Skin epidermis (tissue), 12 donors: ENCODE measurements at regions not wholly inside any gene's neighbourhood (a gene's known extent, or its start where the extent isn't known, plus 50 kb on each side); places are given as distances from the start of the nearest gene placed in this dataset.

Experiments used
- H3K27ac ChIP-seq, 21 experiments: fragments of 200-600 bp; sonication (generic) in 11 of 21; one replicate each; pipeline ENCODE4 v1.5.0; 2020; ENCODE audit warnings: mild to moderate bottlenecking in 3 of 21, inconsistent platforms in 2 of 21, moderate library complexity in 2 of 21
- H3K4me3 ChIP-seq, 7 experiments: fragments of 200-600 bp; sonication (generic) in 2 of 7; one replicate each; pipeline ENCODE4 v1.5.0; 2020; ENCODE audit warnings: inconsistent platforms in 2 of 7, mild to moderate bottlenecking in 2 of 7, moderate library complexity in 1 of 7

DNA sequence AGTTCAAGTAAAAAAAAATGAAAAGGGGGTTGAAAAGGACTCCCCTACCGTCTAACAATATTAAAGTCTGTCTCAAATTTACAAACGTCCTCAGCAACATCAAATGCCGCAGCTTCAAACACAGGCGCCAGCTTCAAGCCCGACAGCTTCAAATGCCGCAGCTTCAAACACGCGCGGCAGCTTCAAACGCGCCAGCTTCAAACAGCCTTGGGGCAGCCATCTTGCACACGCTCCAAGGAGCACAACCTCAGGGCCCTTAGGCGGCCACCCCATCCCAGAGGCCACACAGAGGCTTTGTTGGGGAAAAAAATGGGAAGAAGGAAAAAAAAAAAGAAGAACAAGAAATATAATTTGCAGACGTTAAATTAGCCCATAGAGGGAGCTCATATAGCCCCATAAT is 244.4 kb upstream of the VRK2 start:
- no peak overlapping the region for H3K4me3 ChIP-seq
- H3K27ac ChIP-seq = no peak overlapping the region

DNA sequence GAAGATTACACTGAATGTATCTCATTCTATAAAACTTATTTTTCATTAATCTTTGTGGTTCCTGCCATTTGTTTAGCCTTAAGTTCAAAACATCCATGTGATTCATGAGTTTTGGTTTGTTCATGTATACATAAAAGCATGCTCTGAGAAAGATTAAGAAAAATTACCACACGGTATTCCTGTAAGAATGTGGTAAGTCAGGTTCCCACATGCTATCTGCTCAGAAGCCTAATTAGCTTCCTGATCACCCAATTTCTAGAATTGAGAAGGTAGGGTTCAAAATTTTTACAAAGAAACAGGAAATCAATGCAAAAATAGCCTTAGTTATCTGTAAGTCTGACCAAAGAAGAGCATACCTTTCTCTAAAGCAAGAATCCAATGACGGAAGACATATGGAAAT is 241.6 kb upstream of the VRK2 start:
- H3K4me3 ChIP-seq = no peak overlapping the region
- H3K27ac ChIP-seq = no peak overlapping the region

DNA sequence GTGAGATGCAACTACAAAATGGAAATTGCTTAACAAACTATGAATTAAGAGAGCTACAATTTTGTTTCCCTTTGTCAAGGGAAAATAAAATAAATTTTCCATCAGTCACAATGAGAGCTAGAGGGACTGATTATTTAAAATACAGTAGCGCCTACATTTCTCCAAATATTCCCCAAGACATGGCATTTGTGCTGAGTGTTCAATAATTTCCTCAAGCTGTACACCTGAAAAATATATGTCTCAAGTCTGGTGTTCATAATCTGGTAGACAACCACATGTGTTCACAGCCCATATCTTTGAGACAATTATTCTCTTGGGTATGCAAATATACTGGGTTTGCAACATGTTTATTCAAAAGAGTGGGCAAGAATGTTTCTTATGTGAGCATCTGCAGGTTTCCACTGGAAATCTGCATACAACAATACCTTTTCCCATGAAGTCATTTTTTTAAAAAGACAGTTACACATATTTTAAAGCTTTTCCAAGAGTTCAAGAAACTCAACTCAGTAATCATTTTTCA is 240.1 kb upstream of the VRK2 start:
- Histone ChIP-seq H3K27ac (no peak overlapping the region), H3K4me3 (no peak overlapping the region)

DNA sequence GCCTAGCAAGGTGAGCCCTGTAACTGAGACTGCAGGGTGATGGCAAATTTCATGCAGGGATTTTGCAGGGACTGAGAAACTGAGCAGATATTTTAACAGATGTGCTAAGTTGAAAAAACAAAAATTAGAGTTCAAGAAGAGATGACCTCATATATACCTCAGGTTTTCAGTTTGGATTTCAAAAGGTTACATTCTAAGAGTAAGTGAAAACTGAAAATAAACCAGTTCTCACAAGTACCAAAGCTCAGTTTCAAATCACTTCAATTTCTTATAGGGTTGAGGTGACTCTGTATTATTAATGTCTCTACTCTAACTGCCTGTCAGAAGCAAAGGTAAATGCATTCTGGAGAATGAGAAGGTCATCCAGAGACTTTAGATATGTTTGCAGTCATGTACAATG is 237.4 kb upstream of the VRK2 start:
- Histone ChIP-seq H3K27ac (no peak overlapping the region), H3K4me3 (no peak overlapping the region)

DNA sequence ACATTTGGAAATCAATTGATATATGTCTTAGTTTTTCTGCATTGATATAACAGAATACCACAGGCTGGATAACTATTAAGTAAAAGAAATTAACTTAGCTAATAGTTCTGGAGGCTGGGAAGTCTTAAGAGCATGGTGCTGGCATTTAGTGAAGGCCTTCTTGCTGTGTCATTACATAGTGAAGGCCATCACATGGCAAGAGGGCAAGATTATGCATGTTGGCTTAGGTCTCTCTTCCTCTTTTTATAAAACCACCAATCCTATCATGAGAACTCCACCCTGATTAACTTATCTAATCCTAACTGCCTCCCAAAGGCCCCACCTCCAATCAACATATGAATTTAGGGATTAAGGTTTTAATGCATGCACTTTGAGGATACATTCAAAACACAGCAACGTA is 225.5 kb upstream of the VRK2 start:
- H3K27ac ChIP-seq = no peak overlapping the region
- H3K4me3 ChIP-seq = no peak overlapping the region

DNA sequence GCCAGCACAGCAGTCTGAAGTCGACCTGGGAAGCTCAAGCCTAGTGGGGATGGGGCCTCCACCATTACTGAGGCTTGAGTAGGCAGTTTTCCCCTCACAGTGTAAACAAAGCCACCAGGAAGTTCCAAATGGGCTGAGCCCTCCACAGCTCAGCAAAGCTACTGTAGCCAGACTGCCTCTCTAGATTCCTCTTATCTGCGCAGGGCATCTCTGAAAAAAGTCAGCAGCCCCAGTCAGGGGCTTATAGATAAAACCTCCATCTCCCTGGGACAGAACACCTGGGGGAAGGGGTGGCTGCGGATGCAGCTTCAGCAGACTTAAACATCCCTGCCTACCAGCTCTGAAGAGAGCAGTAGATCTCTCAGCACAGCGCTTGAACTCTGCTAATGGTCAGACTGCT is 218.4 kb upstream of the VRK2 start:
- no peak overlapping the region for H3K27ac ChIP-seq

DNA sequence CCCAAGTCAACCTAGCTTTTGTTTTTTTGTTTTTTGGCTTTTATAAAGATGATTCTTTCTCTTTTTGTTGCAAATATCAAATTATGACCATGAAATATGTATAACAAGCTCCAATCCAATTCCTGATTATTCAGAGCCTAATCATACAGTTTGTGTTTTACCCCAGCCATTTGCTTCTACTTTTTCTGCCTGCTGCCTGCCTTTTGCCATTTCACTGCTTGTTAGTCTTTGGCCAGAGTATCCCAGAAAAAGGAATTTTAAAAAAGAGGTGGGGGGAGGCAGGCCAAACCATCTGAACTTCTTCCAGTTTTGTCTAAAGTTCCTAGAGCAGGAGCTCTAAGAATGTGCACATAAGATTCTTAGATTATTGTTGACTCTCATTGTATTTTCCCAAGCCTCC is 211.9 kb upstream of the VRK2 start:
- no peak overlapping the region for H3K4me3 ChIP-seq
- H3K27ac ChIP-seq = no peak overlapping the region

More for the DNA sequence above, 218.4 kb upstream of the VRK2 start:
- H3K4me3 ChIP-seq = no peak overlapping the region

DNA sequence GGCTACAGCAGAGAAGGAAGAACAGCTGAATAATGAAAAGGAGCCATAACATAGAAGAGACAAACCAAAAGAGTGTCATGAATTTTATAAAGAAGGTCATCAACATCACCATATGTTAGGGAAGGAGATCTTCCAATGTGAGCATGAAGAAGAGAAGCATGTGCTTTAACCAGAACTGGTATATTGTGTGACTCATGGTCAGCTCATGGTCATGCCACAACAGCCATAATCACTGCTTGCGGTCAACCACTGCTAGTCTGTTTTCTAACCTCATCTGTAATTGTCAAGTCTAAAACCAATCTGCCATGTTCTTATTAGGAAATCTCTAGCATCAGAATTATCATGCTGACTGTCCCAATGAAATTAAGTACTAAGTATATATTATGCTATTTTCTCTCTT is 204.1 kb upstream of the VRK2 start:
- H3K27ac ChIP-seq = no peak overlapping the region
- no peak overlapping the region for H3K4me3 ChIP-seq

DNA sequence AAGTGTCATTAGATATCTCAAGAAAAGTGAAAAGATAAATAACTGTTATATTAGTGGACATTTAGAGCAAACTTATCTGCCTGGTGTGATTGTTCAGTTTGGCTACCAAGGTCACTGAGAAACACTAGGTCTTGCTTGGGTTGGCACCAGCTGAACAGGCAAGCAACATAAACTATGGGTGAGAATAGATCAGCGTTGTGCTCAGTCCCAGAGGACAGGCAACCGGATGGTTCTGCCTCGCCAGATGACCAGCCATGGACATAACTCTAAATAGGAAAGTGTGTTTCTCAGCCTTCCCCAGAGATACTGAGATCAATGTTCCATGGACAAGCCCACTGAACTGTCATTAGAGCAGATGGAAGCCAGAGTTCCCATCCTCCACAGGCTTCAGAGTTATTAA is 203.4 kb upstream of the VRK2 start:
- H3K27ac ChIP-seq = no peak overlapping the region

DNA sequence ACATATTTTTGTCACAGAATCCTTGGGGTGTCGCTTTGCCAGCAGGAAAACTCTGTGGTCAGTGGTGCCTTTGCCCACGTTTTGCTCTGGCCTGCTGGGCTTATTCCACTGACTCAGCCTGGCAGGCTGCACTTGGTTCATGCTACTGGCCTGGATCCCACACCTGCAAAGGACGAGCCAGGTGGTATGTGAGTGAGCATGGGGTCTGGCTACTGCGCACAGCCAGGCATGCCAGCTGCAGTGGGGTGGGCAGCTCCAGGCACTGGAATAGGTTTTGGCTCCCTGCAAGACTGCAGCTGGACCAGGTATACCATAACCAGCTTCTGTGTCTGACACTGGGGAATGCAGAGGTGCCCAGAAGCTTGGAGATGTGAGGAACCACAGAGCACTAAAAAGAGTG is 197.9 kb upstream of the VRK2 start:
- Histone ChIP-seq H3K4me3 (no peak overlapping the region), H3K27ac (no peak overlapping the region)

More for the DNA sequence above, 203.4 kb upstream of the VRK2 start:
- H3K4me3 ChIP-seq = no peak overlapping the region

DNA sequence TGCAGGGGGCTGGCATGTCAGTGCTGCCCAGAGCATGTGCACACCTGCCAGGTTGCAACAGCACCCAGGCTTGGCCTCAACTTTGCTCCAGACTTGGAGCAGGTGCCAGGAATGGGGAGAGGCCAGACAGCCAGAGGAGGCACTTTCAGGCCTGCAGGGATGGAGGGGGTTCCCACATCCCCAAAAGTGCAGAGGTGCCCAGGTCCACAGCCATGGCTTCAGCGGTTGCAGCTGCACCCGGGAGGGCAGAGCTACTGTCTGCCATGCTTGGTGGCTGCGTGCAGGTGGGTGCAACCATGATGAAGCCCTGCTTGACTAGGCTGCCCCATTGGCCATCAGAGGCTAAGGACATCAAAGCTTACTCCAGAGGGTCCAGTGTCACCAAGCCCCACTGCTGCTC is 196.8 kb upstream of the VRK2 start:
- H3K27ac ChIP-seq = no peak overlapping the region
- no peak overlapping the region for H3K4me3 ChIP-seq

DNA sequence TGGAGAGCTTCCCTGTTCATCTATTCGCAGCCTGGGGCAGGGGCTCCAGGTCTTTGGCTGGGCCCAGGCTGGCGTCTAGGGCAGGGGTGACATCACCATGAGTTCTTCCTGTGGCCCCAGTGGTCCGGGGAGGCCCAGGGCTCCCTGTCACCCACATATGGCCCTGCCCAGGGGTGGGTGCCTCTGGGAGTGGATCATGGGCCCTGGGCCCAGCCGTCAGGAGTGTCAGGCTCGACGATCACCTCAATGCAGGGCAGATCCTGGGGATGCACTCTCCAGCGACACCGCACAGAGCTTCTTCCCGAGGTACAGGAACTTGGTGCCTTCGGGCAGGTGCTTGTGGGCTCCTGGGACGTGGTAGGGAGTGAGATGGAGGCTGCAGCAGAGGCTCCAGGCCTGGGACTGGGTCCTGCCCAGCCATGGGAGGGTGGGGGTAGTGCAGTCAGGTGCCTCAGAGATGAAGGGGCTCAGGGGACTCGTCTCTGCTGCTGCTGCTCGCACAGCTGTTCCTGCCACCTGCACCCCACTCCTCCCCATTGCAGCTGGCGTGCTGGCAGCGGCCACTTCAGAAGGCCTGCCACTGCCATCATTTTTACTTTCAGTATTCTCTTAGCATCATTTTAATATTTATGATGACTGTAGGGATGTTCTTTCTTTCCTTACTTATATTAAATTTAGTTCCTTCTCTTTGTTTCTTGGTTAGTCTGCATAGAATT is 196.0 kb upstream of the VRK2 start:
- Histone ChIP-seq H3K27ac (no peak overlapping the region), H3K4me3 (no peak overlapping the region)

DNA sequence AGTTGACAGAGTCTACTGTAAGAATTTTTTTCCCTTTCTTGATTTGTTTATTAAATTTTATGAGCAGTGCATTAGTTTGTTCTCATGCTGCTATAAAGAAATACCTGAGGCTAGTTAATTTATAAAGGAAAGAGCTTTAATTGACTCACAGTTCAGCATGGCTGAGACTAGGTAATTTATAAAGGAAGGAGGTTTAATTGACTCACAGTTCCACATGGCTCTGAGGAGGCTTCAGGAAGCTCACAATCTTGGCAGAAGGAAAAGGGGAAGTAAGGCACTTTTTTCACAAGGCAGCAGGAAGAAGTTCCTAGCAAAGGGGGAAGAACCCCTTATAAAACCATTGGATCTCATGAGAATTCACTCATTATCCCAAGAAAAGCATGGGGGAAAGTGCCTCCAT is 191.4 kb upstream of the VRK2 start:
- Histone ChIP-seq H3K4me3 (no peak overlapping the region), H3K27ac (no peak overlapping the region)

DNA sequence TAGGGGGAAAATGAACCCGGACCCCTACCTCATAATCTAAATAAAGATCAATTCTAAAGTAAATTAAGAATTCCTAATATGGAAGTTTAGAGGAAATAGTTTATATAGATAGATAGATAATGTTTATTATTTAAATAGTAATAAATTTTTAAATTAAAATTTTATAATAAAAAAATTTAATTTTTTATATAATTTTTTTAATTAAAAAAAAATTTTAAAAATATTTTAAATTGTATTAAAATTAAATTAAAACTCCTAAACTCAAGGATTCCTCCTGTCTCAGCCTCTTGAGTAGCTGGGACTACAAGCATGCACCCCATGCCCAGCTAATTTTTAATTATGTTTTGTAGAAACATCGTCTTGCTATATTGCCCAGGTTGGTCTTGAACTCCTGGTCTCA is 186.9 kb upstream of the VRK2 start:
- no peak overlapping the region for H3K4me3 ChIP-seq
- no peak overlapping the region for H3K27ac ChIP-seq

DNA sequence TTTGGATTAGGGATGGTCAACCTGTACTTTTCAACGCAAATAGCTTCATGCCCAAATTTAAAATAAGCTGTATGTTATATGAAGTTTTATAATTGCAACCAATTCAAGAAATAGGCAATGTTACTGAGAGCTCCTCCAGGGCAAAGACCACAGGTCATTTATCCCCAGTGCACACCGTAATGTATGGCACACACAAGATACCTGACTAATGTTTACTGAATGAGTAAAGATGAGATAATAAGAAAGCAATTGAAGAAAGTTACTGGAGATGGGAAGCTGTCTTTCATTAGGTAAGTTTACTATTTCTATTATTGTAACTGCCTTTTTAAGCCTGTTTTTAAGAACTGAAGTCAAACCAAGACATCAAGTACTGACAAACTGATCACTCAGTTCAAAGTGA is 184.5 kb upstream of the VRK2 start:
- no peak overlapping the region for H3K27ac ChIP-seq
- no peak overlapping the region for H3K4me3 ChIP-seq

DNA sequence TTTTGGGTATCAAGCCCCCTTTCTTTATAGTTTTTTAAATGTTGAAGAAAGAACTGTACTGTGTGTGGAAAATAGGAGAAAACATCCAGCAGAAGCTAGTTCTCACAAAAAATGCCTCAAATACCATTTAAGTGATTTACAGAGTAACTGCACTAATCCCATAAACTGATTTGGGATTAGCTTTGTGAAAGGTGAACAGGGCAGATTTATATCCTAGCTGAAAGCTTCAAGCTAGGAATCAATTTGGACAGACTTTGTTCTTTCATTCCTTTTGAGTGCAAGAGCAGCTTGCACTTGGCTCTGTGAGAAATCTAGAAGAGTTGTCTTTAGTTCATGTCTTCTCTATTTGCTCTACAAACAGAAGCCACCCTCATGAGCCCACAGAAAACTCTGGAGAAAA is 183.9 kb upstream of the VRK2 start:
- Histone ChIP-seq H3K4me3 (no peak overlapping the region), H3K27ac (no peak overlapping the region)

DNA sequence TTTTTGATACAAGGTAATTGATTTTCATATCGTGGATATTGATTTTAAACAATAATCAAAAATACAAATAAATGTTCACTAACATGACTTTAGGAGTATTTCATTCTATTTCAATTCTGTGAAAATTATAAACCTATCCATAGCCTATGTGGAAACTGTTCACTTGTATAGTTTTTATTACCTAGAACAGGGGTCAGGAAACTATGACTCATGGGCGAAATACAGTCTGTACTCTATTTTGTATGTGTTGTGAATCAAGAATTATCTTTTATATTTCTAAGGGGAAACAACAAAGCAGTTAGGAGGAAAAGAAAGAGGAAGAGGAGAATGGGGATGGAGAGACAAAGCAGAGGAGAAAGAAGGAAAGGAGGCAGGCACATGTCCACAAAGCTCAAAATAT is 181.7 kb upstream of the VRK2 start:
- Histone ChIP-seq H3K4me3 (no peak overlapping the region), H3K27ac (no peak overlapping the region)

DNA sequence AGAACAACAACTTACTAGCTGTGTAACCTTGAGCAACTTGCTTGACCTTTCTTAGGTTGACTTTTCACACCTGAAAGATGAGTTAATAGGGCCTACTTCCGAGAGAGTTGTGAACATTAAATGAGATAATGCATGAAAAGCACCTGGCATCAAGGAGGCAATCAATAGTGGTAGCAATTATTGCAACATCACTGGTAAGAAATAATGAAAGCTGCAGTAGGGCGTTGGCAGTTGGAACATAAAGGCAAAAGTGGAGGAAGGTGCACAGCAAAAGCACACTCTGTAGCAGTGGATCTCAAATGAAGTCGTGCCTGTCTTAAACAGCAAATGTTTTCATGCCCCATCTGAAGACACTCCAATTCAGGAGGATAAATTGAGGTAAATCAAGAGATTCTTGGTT is 178.9 kb upstream of the VRK2 start:
- Histone ChIP-seq H3K4me3 (no peak overlapping the region), H3K27ac (no peak overlapping the region)

DNA sequence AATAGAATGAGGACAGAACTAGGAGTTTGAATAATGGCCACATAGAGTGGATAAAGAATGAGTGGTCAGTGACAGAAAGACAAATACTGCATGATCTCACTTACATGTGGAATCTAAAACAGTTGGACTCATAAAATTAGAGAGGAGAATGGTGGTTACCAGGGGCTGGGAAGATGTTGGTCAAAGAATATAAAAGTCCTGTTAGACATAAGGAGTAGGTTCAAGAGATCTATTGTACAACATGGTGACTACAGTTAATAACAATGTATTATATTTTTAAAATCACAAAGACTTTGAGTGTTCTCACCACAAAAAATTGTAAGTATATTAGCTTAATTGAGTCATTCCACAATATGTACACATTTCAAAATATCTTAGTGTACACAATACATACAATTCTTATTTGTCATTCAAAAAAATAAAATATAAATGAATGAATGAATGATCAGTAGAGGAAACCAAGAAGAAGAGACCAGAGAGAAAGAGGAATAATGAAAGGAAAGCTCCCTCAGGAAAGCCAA is 177.9 kb upstream of the VRK2 start:
- Histone ChIP-seq H3K4me3 (no peak overlapping the region), H3K27ac (no peak overlapping the region)

DNA sequence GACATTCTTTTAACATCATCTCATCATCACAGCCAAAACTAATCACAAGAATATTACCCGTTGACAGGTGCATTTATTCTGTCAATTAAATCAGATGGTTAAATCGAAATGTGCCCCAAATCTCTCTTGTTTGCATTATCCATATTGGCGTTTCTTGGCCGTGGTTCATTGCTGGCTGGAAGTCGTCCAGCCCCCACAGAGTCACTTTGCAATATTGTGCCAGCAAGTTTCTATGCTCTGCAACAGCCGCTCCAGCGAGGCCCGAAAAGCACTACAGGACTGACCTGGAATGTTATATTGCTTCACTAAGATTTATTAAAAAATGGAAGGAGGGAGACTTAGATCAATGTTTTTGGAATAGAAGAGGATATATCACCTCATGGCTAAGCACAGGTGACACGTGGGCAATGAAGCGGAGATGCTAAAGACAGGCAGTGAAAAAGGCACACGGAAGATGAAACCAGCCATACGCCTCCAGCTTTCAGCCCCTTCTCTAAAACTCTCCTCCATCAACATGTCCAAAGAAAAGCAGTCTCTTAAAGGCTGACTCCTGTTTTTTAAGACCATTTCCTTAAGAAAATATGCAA is 176.8 kb upstream of the VRK2 start:
- H3K27ac ChIP-seq = no peak overlapping the region
- no peak overlapping the region for H3K4me3 ChIP-seq

DNA sequence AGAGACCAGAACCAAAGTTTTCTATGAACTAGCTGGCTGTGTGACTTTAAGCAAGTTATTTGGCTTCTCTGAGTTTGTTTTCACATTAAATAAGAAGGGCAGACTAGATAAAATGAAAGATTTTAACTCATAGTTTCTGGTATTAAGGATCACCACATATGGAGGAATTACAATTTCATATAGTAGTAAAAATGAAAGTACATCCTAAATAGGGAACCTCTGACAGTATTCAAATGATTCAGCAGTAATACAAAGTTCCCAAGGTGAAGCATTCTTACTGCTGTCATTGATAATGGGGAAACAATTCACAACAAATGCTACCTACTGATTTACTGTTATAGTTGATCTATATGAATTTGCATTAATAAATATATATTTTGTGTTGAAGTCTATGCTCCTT is 170.3 kb upstream of the VRK2 start:
- H3K4me3 ChIP-seq = no peak overlapping the region
- no peak overlapping the region for H3K27ac ChIP-seq

DNA sequence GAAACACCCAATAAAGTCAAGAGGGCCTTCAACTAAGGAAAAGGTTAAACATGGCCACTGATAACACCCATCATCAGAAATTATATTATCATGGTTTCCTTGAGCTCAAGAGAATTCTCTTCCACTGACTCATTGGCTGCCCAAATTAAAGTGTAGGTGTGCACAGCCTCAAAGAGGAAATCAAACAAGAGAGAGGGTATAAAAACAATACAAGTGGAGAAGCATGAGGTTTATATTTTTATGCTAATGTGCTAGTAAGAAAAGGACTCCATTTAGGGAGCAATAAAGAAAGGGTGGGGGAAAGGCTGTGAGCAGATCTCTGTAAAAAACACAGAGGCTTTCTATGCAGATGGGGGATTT is 168.8 kb upstream of the VRK2 start:
- no peak overlapping the region for H3K27ac ChIP-seq
- no peak overlapping the region for H3K4me3 ChIP-seq
